NT2/D1 (cell line): ENCODE measurements at regions not wholly inside any gene's neighbourhood (a gene's known extent, or its start where the extent isn't known, plus 50 kb on each side); places are given as distances from the start of the nearest gene placed in this dataset.

Source experiments
- SUZ12 ChIP-seq: IDR thresholded peaks from 2 replicates; pipeline ENCODE4 v1.6.1; 2011; ENCODE audit not compliant: insufficient read length, insufficient read depth; ENCODE audit errors: extremely low read depth
- YY1 ChIP-seq: IDR thresholded peaks from 2 replicates; pipeline ENCODE4 v1.6.1; 2011; ENCODE audit not compliant: insufficient read length, insufficient read depth
- ZNF274 ChIP-seq: IDR thresholded peaks from 2 replicates; pipeline ENCODE4 v1.6.1; 2011; ENCODE audit warnings: mild to moderate bottlenecking, low read depth, low read length

GRCh38 chr2:158011055-158011771, 90.5 kb upstream of the UPP2 start:
- no peak for TF ChIP-seq ZNF274
- TF ChIP-seq SUZ12: no peak
- no peak for TF ChIP-seq YY1
